ENCODE measurements at regions not wholly inside any gene's neighbourhood (a gene's known extent, or its start where the extent isn't known, plus 50 kb on each side); places are given as distances from the start of the nearest gene placed in this dataset.

DNA sequence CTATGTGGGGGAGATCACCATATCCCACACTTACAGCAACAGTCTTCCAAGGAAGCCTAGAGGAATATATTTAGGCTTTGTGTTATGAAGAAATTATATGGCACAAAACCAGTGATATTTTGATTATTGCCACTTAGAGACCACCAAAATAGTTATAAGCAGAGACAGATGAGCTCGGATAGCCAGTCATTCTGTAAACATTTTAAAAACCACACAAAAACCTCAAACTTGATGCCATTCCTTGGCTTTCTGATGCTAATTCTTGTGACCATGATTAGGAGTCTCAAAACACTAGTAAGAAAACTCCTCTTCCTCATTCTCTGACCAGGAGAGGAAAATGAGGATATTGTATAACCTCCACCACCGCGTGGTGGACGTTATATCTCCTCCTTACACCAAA lies 496.4 kb downstream of the FOXO1 start:
- Mint-ChIP-seq H3K4me3 (ENCODE audit: low read depth) (no peak overlapping the region), H3K4me1 (ENCODE audit: low read depth) (peaks cover 5% of the 10 kb centered on the region), H3K27ac (no peak overlapping the region), H3K9me3 (ENCODE audit: low read depth) (no peaks in the 10 kb centered on the region), H3K27me3 (peaks cover 68% of the 10 kb centered on the region), H3K36me3 (ENCODE audit: insufficient read depth) (no peaks in the 10 kb centered on the region)
- no peak for TF ChIP-seq CTCF (IDR thresholded peaks at IDR 0.05; ENCODE audit: unreplicated experiment)
- no peak for DNase-seq (ENCODE audit: low spot score, unreplicated experiment)

DNA sequence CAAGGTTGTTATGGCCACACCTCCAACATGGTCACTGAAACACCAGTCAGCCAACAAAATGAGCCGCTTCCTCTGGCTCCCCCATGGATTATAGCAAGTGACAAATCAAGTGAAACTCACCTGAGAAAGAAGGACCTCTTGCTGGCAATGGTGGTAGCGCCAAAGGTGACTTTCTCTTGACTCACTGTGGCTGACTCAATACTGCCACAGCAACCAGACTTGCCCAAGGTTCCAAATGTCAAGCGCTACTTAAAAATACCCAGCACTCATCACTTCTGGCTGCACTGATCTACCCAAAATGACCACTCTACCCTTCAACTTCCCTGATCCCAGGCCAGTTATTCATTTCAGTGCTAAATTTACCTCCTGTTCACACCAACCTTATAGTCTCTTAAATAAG lies 495.5 kb downstream of the FOXO1 start:
- no peak overlapping the region for H3K4me3 Mint-ChIP-seq (ENCODE audit: low read depth)
- DNase-seq (ENCODE audit: low spot score, unreplicated experiment), result no peak
- H3K4me1 Mint-ChIP-seq (ENCODE audit: low read depth), result no peaks in the 10 kb centered on the region
- H3K27me3 Mint-ChIP-seq, result peaks cover 72% of the 10 kb centered on the region
- no peaks in the 10 kb centered on the region for H3K9me3 Mint-ChIP-seq (ENCODE audit: low read depth)
- no peaks in the 10 kb centered on the region for H3K36me3 Mint-ChIP-seq (ENCODE audit: insufficient read depth)
- no peak overlapping the region for H3K27ac Mint-ChIP-seq
- no peak for TF ChIP-seq CTCF (IDR thresholded peaks at IDR 0.05; ENCODE audit: unreplicated experiment)

DNA sequence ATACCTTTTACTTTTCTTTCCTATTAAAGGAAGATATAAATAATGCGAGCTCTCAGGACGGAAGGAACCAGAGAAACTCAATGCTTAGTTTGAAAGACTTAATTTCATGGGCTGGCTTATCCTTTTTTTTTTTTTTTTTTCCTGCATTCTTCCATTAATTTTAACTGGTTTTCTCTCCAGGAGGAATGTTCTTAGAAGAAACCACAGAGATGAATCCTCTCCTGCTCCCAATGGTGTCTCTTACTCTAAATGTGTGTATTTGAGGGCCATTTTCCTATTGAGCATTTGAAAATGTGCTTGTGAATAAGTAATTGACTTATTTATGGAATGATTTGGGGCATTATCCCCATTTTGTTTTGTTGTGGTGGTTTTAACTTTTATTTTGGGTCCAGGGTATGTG lies 494.9 kb downstream of the FOXO1 start:
- TF ChIP-seq CTCF (IDR thresholded peaks at IDR 0.05; ENCODE audit: unreplicated experiment), result no peak
- no peak for DNase-seq (ENCODE audit: low spot score, unreplicated experiment)
- no peak overlapping the region for H3K4me3 Mint-ChIP-seq (ENCODE audit: low read depth)

DNA sequence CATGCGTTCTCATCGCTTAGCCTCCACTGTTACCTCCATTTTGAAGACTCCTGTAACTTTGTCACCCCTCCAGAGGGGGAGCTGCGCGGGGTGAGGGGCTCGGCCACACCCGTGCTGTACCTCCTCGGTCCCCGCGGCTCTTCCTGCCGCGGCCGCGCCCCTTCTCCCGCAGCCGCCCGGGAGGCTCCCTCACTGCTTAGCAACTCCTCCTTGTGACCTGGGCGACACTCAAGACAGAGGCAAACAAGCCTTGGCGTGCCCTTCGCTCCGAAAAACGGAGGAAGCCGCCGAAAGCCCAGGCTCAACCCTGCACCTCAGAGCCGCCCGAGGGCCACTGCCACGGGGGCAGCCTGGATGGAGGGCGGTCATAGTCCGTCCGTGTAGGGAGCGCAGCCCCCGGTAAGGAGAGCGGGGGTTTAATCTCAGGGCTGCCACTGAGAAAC lies 494.3 kb downstream of the FOXO1 start:
- no peaks in the 10 kb centered on the region for H3K36me3 Mint-ChIP-seq (ENCODE audit: insufficient read depth)
- H3K9me3 Mint-ChIP-seq (ENCODE audit: low read depth), result no peaks in the 10 kb centered on the region
- H3K4me1 Mint-ChIP-seq (ENCODE audit: low read depth), result no peaks in the 10 kb centered on the region
- TF ChIP-seq CTCF (IDR thresholded peaks at IDR 0.05; ENCODE audit: unreplicated experiment), result peak; percentile 9
- peaks cover 66% of the 10 kb centered on the region for H3K27me3 Mint-ChIP-seq
- H3K4me3 Mint-ChIP-seq (ENCODE audit: low read depth), result no peak overlapping the region
- no peak for DNase-seq (ENCODE audit: low spot score, unreplicated experiment)
- H3K27ac Mint-ChIP-seq, result no peak overlapping the region

More for the DNA sequence above, 494.9 kb downstream of the FOXO1 start:
- no peaks in the 10 kb centered on the region for H3K36me3 Mint-ChIP-seq (ENCODE audit: insufficient read depth)
- H3K27ac Mint-ChIP-seq, result no peak overlapping the region
- H3K4me1 Mint-ChIP-seq (ENCODE audit: low read depth), result no peaks in the 10 kb centered on the region
- H3K27me3 Mint-ChIP-seq, result peaks cover 71% of the 10 kb centered on the region
- no peaks in the 10 kb centered on the region for H3K9me3 Mint-ChIP-seq (ENCODE audit: low read depth)

GRCh38 chr13:40172878-40173277 lies 493.6 kb downstream of the FOXO1 start:
- Mint-ChIP-seq H3K4me1 (ENCODE audit: low read depth) (no peaks in the 10 kb centered on the region), H3K9me3 (ENCODE audit: low read depth) (no peaks in the 10 kb centered on the region), H3K36me3 (ENCODE audit: insufficient read depth) (no peaks in the 10 kb centered on the region), H3K27ac (no peak overlapping the region), H3K27me3 (peaks cover 59% of the 10 kb centered on the region), H3K4me3 (ENCODE audit: low read depth) (no peak overlapping the region)
- DNase-seq (ENCODE audit: low spot score, unreplicated experiment), result no peak
- TF ChIP-seq CTCF (IDR thresholded peaks at IDR 0.05; ENCODE audit: unreplicated experiment), result no peak
